ENCODE measurements at regions not wholly inside any gene's neighbourhood (a gene's known extent, or its start where the extent isn't known, plus 50 kb on each side); places are given as distances from the start of the nearest gene placed in this dataset.

- FAIRE-seq, result no peak
- DNase-seq (ENCODE audit: low read depth, low spot score), result no peak
- no TSS peak for BruUV-seq (replicated peaks)
- no peak overlapping the region for H3K4me2 ChIP-seq (ENCODE audit: insufficient read depth, low read length)
- no peak overlapping the region for H2AFZ ChIP-seq (ENCODE audit: low read depth, low read length)
- no peaks in the 10 kb centered on the region for H3K79me2 ChIP-seq (ENCODE audit: control insufficient read depth, insufficient read depth, low read length)
- no peaks in the 10 kb centered on the region for H4K20me1 ChIP-seq (replicated peaks; ENCODE audit: control insufficient read depth, extremely low read depth, insufficient read depth, low read length)
- intact Hi-C loops (cut with micrococcal nuclease), result no loop called here
- ChIA-PET POLR2A (no interaction called here), CTCF (no interaction called here)
- H3K9me1 ChIP-seq (replicated peaks; ENCODE audit: control insufficient read depth, extremely low read depth, insufficient read depth, low read length), result no peaks in the 10 kb centered on the region
- no peaks in the 10 kb centered on the region for H3K27me3 ChIP-seq (ENCODE audit: control insufficient read depth in 2 of 2, insufficient read depth in 2 of 2, low read length in 2 of 2)
- H3K9ac ChIP-seq (replicated peaks; ENCODE audit: extremely low read depth, insufficient read depth, low read length), result no peak overlapping the region
- no peaks in the 10 kb centered on the region for H3K36me3 ChIP-seq (ENCODE audit: control insufficient read depth in 2 of 2, extremely low read depth in 1 of 2, insufficient read depth in 2 of 2, low read length in 2 of 2)
- TF ChIP-seq JUN (IDR thresholded peaks at IDR 0.05; ENCODE audit: borderline replicate concordance, insufficient read depth, insufficient read length, low read depth) (no peak), FOS (IDR thresholded peaks at IDR 0.05; ENCODE audit: borderline replicate concordance, insufficient read depth, low read length) (no peak), MYC (IDR thresholded peaks at IDR 0.05; ENCODE audit: low read depth, low read length) (no peak), GATA2 (IDR thresholded peaks at IDR 0.05; ENCODE audit: insufficient read depth, insufficient read length, low read depth, low read length) (no peak), EZH2 (IDR thresholded peaks at IDR 0.05; ENCODE audit: borderline replicate concordance, low read depth, low read length, severe bottlenecking) (no peak), POLR2A (IDR thresholded peaks at IDR 0.05; ENCODE audit: low read depth, low read length) (no peak), MAX (IDR thresholded peaks at IDR 0.05; ENCODE audit: insufficient read depth, insufficient read length) (no peak), POLR2AphosphoS5 (IDR thresholded peaks at IDR 0.05; ENCODE audit: insufficient read depth, low read depth, low read length) (no peak)
- H3K4me1 ChIP-seq (ENCODE audit: control insufficient read depth, extremely low read depth, insufficient read depth, low read length), result no peaks in the 10 kb centered on the region
- H3K9me3 ChIP-seq (replicated peaks; ENCODE audit: control insufficient read depth, insufficient read depth, low read length), result peaks cover 2% of the 10 kb centered on the region
- no peak overlapping the region for H3K27ac ChIP-seq (ENCODE audit: insufficient read depth, low read depth, low read length)
- H3K4me3 ChIP-seq (replicated peaks in 1 of 3; ENCODE audit: insufficient read depth in 1 of 3, low read depth in 1 of 3, low read length in 3 of 3), result no peak overlapping the region
- dilution Hi-C loops (cut with MboI; ENCODE audit: extremely low pct_ligation_motif_present, low sequenced_read_pairs), result no loop called here
Observed at GRCh38 chr6:19336579-19336978, 500.6 kb upstream of the ID4 start.

- no peak overlapping the region for H3K4me2 ChIP-seq (ENCODE audit: insufficient read depth, low read length)
- H3K9ac ChIP-seq (replicated peaks; ENCODE audit: extremely low read depth, insufficient read depth, low read length), result no peak overlapping the region
- H3K4me3 ChIP-seq (replicated peaks in 1 of 3; ENCODE audit: insufficient read depth in 1 of 3, low read depth in 1 of 3, low read length in 3 of 3), result no peak overlapping the region
- no peak for TF ChIP-seq GATA2 (IDR thresholded peaks at IDR 0.05; ENCODE audit: insufficient read depth, insufficient read length, low read depth, low read length)
- no peak for TF ChIP-seq POLR2A (IDR thresholded peaks at IDR 0.05; ENCODE audit: low read depth, low read length)
- TF ChIP-seq POLR2AphosphoS5 (IDR thresholded peaks at IDR 0.05; ENCODE audit: insufficient read depth, low read depth, low read length), result no peak
- no peak for TF ChIP-seq FOS (IDR thresholded peaks at IDR 0.05; ENCODE audit: borderline replicate concordance, insufficient read depth, low read length)
- no peak for TF ChIP-seq EZH2 (IDR thresholded peaks at IDR 0.05; ENCODE audit: borderline replicate concordance, low read depth, low read length, severe bottlenecking)
- ChIA-PET POLR2A (no interaction called here), CTCF (no interaction called here)
- no peaks in the 10 kb centered on the region for H4K20me1 ChIP-seq (replicated peaks; ENCODE audit: control insufficient read depth, extremely low read depth, insufficient read depth, low read length)
- dilution Hi-C loops (cut with MboI; ENCODE audit: extremely low pct_ligation_motif_present, low sequenced_read_pairs) (no loop called here), intact Hi-C loops (cut with micrococcal nuclease) (no loop called here)
- H3K79me2 ChIP-seq (ENCODE audit: control insufficient read depth, insufficient read depth, low read length), result no peaks in the 10 kb centered on the region
- no TSS peak for BruUV-seq (replicated peaks)
- no peak for DNase-seq (ENCODE audit: low read depth, low spot score)
- no peaks in the 10 kb centered on the region for H3K4me1 ChIP-seq (ENCODE audit: control insufficient read depth, extremely low read depth, insufficient read depth, low read length)
- peaks cover 2% of the 10 kb centered on the region for H3K9me3 ChIP-seq (replicated peaks; ENCODE audit: control insufficient read depth, insufficient read depth, low read length)
- H3K27ac ChIP-seq (ENCODE audit: insufficient read depth, low read depth, low read length), result no peak overlapping the region
- H3K27me3 ChIP-seq (ENCODE audit: control insufficient read depth in 2 of 2, insufficient read depth in 2 of 2, low read length in 2 of 2), result no peaks in the 10 kb centered on the region
- no peak for FAIRE-seq
- H2AFZ ChIP-seq (ENCODE audit: low read depth, low read length), result no peak overlapping the region
- no peaks in the 10 kb centered on the region for H3K9me1 ChIP-seq (replicated peaks; ENCODE audit: control insufficient read depth, extremely low read depth, insufficient read depth, low read length)
- H3K36me3 ChIP-seq (ENCODE audit: control insufficient read depth in 2 of 2, extremely low read depth in 1 of 2, insufficient read depth in 2 of 2, low read length in 2 of 2), result no peaks in the 10 kb centered on the region
Observed at GRCh38 chr6:19337101-19337500, 500.1 kb upstream of the ID4 start.

All from endothelial cell of umbilical vein (primary cell).